ENCODE measurements at regions not wholly inside any gene's neighbourhood (a gene's known extent, or its start where the extent isn't known, plus 50 kb on each side); places are given as distances from the start of the nearest gene placed in this dataset.

GRCh38 chr5:111854186-111854585, 97.2 kb upstream of the NREP start:
- no peaks in the 10 kb centered on the region for H3K4me1 Mint-ChIP-seq
- no peaks in the 10 kb centered on the region for H3K36me3 Mint-ChIP-seq
- no peak overlapping the region for H3K4me3 Mint-ChIP-seq
- DNase-seq (no peak), ATAC-seq (no peak)
- no peaks in the 10 kb centered on the region for H3K9me3 Mint-ChIP-seq (ENCODE audit: low read depth)
- no peaks in the 10 kb centered on the region for H3K27me3 Mint-ChIP-seq
- CTCF ChIA-PET: no interaction called here
- H3K27ac Mint-ChIP-seq: no peak overlapping the region

DNA sequence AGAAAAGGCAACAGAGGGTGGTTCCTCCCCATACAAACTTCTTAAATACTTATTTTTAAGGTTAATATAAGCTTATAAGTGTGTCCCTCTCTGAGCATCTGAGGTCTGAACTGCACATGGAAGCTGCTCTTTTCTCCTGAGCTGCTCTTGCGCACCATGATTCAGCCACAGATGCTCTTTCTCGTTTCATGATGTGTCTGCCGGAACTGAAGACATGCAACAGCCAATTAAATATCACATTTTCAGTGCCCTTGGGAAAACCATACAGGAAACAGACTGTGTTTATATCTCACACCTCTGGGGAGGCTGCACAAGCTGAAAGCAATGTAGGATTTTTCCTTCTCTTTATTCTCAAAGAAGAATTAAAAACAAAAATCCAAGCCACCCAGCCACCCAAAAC, 96.8 kb upstream of the NREP start:
- H3K27ac Mint-ChIP-seq: no peak overlapping the region
- ATAC-seq (no peak), DNase-seq (no peak)
- H3K4me3 Mint-ChIP-seq: no peak overlapping the region
- no peaks in the 10 kb centered on the region for H3K9me3 Mint-ChIP-seq (ENCODE audit: low read depth)
- no peaks in the 10 kb centered on the region for H3K27me3 Mint-ChIP-seq
- no peaks in the 10 kb centered on the region for H3K36me3 Mint-ChIP-seq
- CTCF ChIA-PET: no interaction called here
- no peaks in the 10 kb centered on the region for H3K4me1 Mint-ChIP-seq

DNA sequence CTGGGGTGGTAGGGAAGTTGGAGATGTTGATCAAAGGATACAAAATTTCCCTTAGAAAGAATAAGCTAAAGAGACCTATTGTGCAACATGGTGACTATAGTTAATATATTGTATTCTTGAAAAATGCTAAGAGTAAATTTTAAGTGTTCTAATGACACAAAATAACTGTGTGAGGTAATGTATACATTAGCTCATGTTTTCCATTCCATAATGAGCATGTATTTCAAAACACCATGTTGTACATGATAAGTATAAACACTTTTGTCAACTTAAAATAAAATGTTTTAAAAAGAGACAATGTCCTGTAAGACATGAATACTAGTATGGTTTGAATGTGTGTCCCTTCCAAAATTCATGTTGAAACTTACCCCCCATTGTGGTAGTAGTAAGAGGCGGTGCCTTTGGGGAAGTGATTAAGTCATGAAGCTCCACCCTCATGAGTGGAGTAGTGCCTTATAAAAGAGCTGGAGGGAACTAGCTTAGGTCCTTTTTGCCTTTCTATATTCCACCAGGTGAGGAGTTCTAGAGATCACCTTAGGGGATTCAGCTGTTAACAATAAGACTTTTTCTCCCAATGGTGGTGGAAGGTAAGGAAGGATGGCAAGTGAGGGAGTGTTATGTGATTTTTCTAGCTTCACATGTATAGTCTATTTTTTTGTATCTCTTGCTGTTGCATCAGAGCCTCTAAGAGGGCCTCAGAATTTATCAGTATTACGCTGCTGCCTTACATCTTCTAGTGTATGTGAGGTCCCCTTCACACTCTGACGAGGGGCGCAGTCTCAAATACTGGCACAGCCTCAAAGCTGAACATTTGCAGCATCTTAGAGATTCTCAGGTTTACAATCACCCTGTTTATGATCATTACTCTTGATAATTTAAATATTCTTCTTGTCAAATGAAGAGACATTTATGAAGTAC, 94.9 kb upstream of the NREP start:
- ATAC-seq: no peak
- Mint-ChIP-seq H3K27ac (no peak overlapping the region), H3K4me1 (no peaks in the 10 kb centered on the region)

DNA sequence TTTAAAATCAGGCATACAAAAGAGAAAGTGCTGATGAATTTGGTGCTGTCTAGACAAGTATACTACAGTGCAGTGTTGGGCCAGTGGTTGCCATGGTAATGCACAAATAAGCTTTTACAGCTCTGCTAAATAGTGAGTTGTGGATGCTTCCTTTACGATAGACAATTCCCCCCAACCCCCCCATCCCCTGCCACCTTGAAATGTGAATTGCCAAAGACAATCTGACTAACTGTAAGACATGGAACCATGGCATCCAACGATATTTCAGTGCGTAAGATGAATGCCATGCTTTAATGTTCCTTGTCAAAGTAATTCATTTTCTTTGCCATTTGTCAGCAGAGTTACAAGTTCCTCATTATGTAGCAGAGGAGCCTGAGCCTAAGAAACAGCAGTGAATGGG, 91.5 kb upstream of the NREP start:
- H3K4me1 Mint-ChIP-seq: no peaks in the 10 kb centered on the region
- H3K4me3 Mint-ChIP-seq: no peak overlapping the region
- no peaks in the 10 kb centered on the region for H3K9me3 Mint-ChIP-seq (ENCODE audit: low read depth)
- CTCF ChIA-PET: no interaction called here
- H3K27me3 Mint-ChIP-seq: no peaks in the 10 kb centered on the region
- ATAC-seq: no peak
- no peak overlapping the region for H3K27ac Mint-ChIP-seq
- DNase-seq: no peak
- no peaks in the 10 kb centered on the region for H3K36me3 Mint-ChIP-seq

More for the DNA sequence above, 94.9 kb upstream of the NREP start:
- Mint-ChIP-seq H3K4me3 (no peak overlapping the region), H3K9me3 (ENCODE audit: low read depth) (no peaks in the 10 kb centered on the region), H3K36me3 (no peaks in the 10 kb centered on the region), H3K27me3 (no peaks in the 10 kb centered on the region)
- CTCF ChIA-PET: no interaction called here
- no peak for DNase-seq

GRCh38 chr5:111847052-111847925, 90.3 kb upstream of the NREP start:
- CTCF ChIA-PET: no interaction called here
- no peaks in the 10 kb centered on the region for H3K9me3 Mint-ChIP-seq (ENCODE audit: low read depth)
- H3K27ac Mint-ChIP-seq: no peak overlapping the region
- no peaks in the 10 kb centered on the region for H3K27me3 Mint-ChIP-seq
- no peaks in the 10 kb centered on the region for H3K36me3 Mint-ChIP-seq
- no peak overlapping the region for H3K4me3 Mint-ChIP-seq
- H3K4me1 Mint-ChIP-seq: no peaks in the 10 kb centered on the region
- DNase-seq: no peak
- no peak for ATAC-seq

GRCh38 chr5:111840036-111840674, 83.2 kb upstream of the NREP start:
- Mint-ChIP-seq H3K4me3 (no peak overlapping the region), H3K4me1 (no peaks in the 10 kb centered on the region), H3K27ac (no peak overlapping the region), H3K36me3 (no peaks in the 10 kb centered on the region), H3K9me3 (ENCODE audit: low read depth) (no peaks in the 10 kb centered on the region), H3K27me3 (no peaks in the 10 kb centered on the region)
- CTCF ChIA-PET: no interaction called here
- DNase-seq (no peak), ATAC-seq (no peak)

DNA sequence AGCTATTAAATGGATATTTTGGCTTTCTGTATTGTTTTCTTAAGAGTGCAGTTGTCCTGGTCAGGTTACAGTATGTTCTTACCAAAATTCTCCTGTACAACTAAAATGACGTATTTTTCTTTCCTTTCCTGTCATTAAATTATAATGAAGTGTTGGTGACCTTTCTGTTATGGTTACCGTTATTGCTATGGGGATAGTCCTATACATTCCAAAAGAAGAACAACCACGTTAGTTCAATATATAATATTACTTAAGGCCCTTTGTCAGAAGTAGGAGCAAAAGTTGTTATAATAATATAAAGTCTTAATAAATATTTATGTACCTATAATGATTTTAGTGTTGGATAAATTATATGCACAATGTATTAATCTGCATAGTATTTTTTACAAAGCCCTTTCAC, 82.4 kb upstream of the NREP start:
- Mint-ChIP-seq H3K27me3 (no peaks in the 10 kb centered on the region), H3K9me3 (ENCODE audit: low read depth) (no peaks in the 10 kb centered on the region), H3K4me3 (no peak overlapping the region), H3K27ac (no peak overlapping the region), H3K36me3 (no peaks in the 10 kb centered on the region), H3K4me1 (no peaks in the 10 kb centered on the region)
- CTCF ChIA-PET: no interaction called here
- DNase-seq (no peak), ATAC-seq (no peak)

- Mint-ChIP-seq H3K27me3 (no peaks in the 10 kb centered on the region), H3K4me1 (no peaks in the 10 kb centered on the region), H3K36me3 (no peaks in the 10 kb centered on the region), H3K4me3 (no peak overlapping the region), H3K27ac (no peak overlapping the region), H3K9me3 (ENCODE audit: low read depth) (no peaks in the 10 kb centered on the region)
- DNase-seq: no peak
- ATAC-seq: no peak
- CTCF ChIA-PET: no interaction called here
Observed at GRCh38 chr5:111836426-111836825, 79.4 kb upstream of the NREP start.

DNA sequence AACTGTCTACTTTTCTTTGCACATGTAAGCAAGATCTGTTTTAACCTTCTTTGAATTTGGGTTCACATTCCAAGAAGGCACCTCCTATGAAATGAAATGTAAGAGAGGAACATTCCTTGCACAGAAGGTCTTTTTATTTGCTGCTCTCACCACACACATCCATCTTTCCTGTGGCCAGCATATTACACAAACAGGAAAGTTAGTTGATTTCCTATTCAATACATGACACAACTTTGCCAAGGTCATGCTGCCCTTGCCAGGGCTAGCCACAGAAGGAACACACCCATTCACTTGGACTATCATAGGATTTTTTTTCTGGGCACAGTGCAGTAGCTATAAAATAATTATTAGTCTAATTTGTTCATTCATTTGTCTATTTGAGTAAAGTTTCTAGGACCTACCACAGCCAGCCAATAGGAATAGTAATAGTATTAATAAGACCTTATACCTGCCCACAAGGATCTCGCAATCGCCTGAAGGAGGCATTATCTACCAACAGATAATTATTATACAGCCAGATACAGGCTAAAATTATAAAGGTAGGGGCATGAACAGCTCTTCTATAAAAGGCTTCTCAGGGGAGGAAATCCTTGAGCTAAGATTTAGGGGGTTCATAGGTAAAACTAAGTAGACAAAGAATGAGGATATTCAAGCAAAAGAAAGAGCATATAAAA, 78.1 kb upstream of the NREP start:
- CTCF ChIA-PET: no interaction called here
- ATAC-seq: no peak
- no peak overlapping the region for H3K4me3 Mint-ChIP-seq
- DNase-seq: no peak
- H3K9me3 Mint-ChIP-seq (ENCODE audit: low read depth): no peaks in the 10 kb centered on the region
- H3K27ac Mint-ChIP-seq: no peak overlapping the region
- H3K27me3 Mint-ChIP-seq: no peaks in the 10 kb centered on the region
- no peaks in the 10 kb centered on the region for H3K36me3 Mint-ChIP-seq
- H3K4me1 Mint-ChIP-seq: no peaks in the 10 kb centered on the region

GRCh38 chr5:111830333-111830732, 73.3 kb upstream of the NREP start:
- Mint-ChIP-seq H3K27ac (no peak overlapping the region), H3K9me3 (ENCODE audit: low read depth) (no peaks in the 10 kb centered on the region), H3K4me1 (no peaks in the 10 kb centered on the region), H3K36me3 (no peaks in the 10 kb centered on the region), H3K4me3 (no peak overlapping the region), H3K27me3 (no peaks in the 10 kb centered on the region)
- CTCF ChIA-PET: no interaction called here
- ATAC-seq (no peak), DNase-seq (no peak)

DNA sequence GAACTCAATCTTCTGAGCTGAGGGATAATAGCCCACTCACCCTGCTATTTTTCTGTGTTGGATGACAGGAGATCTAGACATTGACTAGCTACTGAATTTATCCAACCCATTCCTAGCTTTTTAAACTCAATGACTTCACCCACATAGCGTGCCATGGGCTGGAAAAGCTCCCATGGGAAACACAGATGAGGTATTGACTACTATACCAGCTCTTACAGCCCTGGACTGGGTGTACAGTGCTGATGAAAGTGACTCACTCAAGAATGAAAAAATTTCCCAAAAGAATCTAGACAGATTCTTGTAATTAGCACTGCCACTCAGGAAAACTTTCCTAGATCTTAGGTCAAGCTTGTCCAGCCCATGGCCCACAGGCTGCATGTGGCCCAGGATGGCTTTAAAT, 72.7 kb upstream of the NREP start:
- Mint-ChIP-seq H3K27me3 (no peaks in the 10 kb centered on the region), H3K27ac (no peak overlapping the region), H3K4me1 (no peaks in the 10 kb centered on the region), H3K4me3 (no peak overlapping the region), H3K9me3 (ENCODE audit: low read depth) (no peaks in the 10 kb centered on the region), H3K36me3 (no peaks in the 10 kb centered on the region)
- no peak for ATAC-seq
- DNase-seq: no peak
- CTCF ChIA-PET: no interaction called here

GRCh38 chr5:111826064-111826463, 69.1 kb upstream of the NREP start:
- CTCF ChIA-PET: no interaction called here
- Mint-ChIP-seq H3K4me3 (no peak overlapping the region), H3K9me3 (ENCODE audit: low read depth) (no peaks in the 10 kb centered on the region), H3K27ac (no peak overlapping the region), H3K27me3 (no peaks in the 10 kb centered on the region), H3K36me3 (no peaks in the 10 kb centered on the region), H3K4me1 (no peaks in the 10 kb centered on the region)
- ATAC-seq: no peak
- no peak for DNase-seq

- CTCF ChIA-PET: no interaction called here
- H3K4me1 Mint-ChIP-seq: no peaks in the 10 kb centered on the region
- no peak for ATAC-seq
Observed at GRCh38 chr5:111820072-111820471, 63.1 kb upstream of the NREP start.

More at GRCh38 chr5:111820072-111820471, 63.1 kb upstream of the NREP start:
- DNase-seq: no peak
- Mint-ChIP-seq H3K27ac (no peak overlapping the region), H3K9me3 (ENCODE audit: low read depth) (no peaks in the 10 kb centered on the region), H3K27me3 (no peaks in the 10 kb centered on the region), H3K36me3 (no peaks in the 10 kb centered on the region), H3K4me3 (no peak overlapping the region)

Measured in activated CD8-positive, alpha-beta memory T cell treated with anti-CD3 and anti-CD28 coated beads, Interleukin-2, amount 10 ng/mL, durations not matched to agents 7 days and 5 days (primary cell).